HL-60 (cell line): ENCODE measurements at regions not wholly inside any gene's neighbourhood (a gene's known extent, or its start where the extent isn't known, plus 50 kb on each side); places are given as distances from the start of the nearest gene placed in this dataset.

Source experiments
- DNase-seq, 2 experiments: peaks; one replicate each; pipeline ENCODE4 v3.0.0-alpha.2; 2010 to 2020; ENCODE audit warnings: low read depth in 1 of 2, low spot score in 1 of 2
- H3K27ac ChIP-seq: fragments of 250-450 bp; sonication (Bioruptor Pico); replicated peaks from 2 replicates; pipeline ENCODE4 v1.5.1; 2020; ENCODE audit warnings: mild to moderate bottlenecking, moderate library complexity
- H3K27me3 ChIP-seq: fragments of 250-450 bp; sonication (Bioruptor Pico); 2 replicates; pipeline ENCODE4 v1.5.1; 2021; ENCODE audit warnings: mild to moderate bottlenecking, moderate library complexity; ENCODE audit not compliant: insufficient read depth, poor library complexity, severe bottlenecking
- H3K4me3 ChIP-seq: replicated peaks from 2 replicates; pipeline ENCODE4 v1.5.1; 2011; ENCODE audit warnings: mild to moderate bottlenecking, control low read depth, low read length; ENCODE audit not compliant: insufficient read depth
- CTCF ChIP-seq: IDR thresholded peaks from one replicate; pipeline ENCODE4 v1.5.1; 2011; ENCODE audit warnings: low read length, control low read depth, inconsistent platforms; ENCODE audit not compliant: insufficient read depth
- GABPA ChIP-seq: IDR thresholded peaks from 2 replicates; pipeline ENCODE4 v1.6.1; 2012; ENCODE audit warnings: low read depth
- POLR2AphosphoS5 ChIP-seq: IDR thresholded peaks from 2 replicates; pipeline ENCODE4 v1.6.1; 2012; ENCODE audit warnings: low read depth
- REST ChIP-seq: IDR thresholded peaks from 2 replicates; pipeline ENCODE4 v1.6.1; 2012; ENCODE audit warnings: low read depth; ENCODE audit not compliant: insufficient replicate concordance
- SPI1 ChIP-seq: IDR thresholded peaks from 2 replicates; pipeline ENCODE4 v1.6.1; 2012; ENCODE audit warnings: low read depth, mild to moderate bottlenecking, borderline replicate concordance

GRCh38 chr6:2557181-2557720 is 193.5 kb downstream of the MYLK4 start:
- Histone ChIP-seq H3K27me3 (no peaks in the 10 kb centered on the region), H3K4me3 (no peak overlapping the region), H3K27ac (no peak overlapping the region)
- no peak for DNase-seq
- TF ChIP-seq CTCF (no peak), POLR2AphosphoS5 (no peak), SPI1 (no peak), REST (no peak), GABPA (no peak)

GRCh38 chr6:2556761-2557160 is 194.0 kb downstream of the MYLK4 start:
- H3K27ac ChIP-seq = no peak overlapping the region
- no peaks in the 10 kb centered on the region for H3K27me3 ChIP-seq
- no peak overlapping the region for H3K4me3 ChIP-seq
- TF ChIP-seq CTCF = no peak
- TF ChIP-seq SPI1 = no peak
- TF ChIP-seq POLR2AphosphoS5 = no peak
- TF ChIP-seq REST = no peak
- no peak for TF ChIP-seq GABPA
- no peak for DNase-seq

GRCh38 chr6:2554651-2555260 is 196.0 kb downstream of the MYLK4 start:
- no peak overlapping the region for H3K4me3 ChIP-seq
- H3K27ac ChIP-seq = no peak overlapping the region
- DNase-seq = no peak
- TF ChIP-seq SPI1 (no peak), GABPA (no peak), POLR2AphosphoS5 (no peak), CTCF (no peak), REST (no peak)
- no peaks in the 10 kb centered on the region for H3K27me3 ChIP-seq
